HepG2 (cell line): ENCODE measurements at regions not wholly inside any gene's neighbourhood (a gene's known extent, or its start where the extent isn't known, plus 50 kb on each side); places are given as distances from the start of the nearest gene placed in this dataset.

ENCODE experiments used
- AHR ChIP-seq: IDR thresholded peaks from 2 replicates; pipeline ENCODE4 v1.6.1; 2018; ENCODE audit warnings: missing genetic modification reagents, missing compliant biosample characterization
- ARID2 ChIP-seq: sonication (generic); formaldehyde crosslinking; IDR thresholded peaks from 2 replicates; pipeline ENCODE4 v1.8.1; 2022; ENCODE audit warnings: mild to moderate bottlenecking, missing genetic modification reagents, borderline replicate concordance
- SATB2 ChIP-seq: sonication (generic); formaldehyde crosslinking; IDR thresholded peaks from 2 replicates; pipeline ENCODE4 v1.5.0; 2020; ENCODE audit warnings: missing genetic modification reagents
- ZNF737 ChIP-seq: sonication (generic); formaldehyde crosslinking; IDR thresholded peaks from 2 replicates; pipeline ENCODE4 v1.5.0; 2020; ENCODE audit warnings: missing genetic modification reagents, mild to moderate bottlenecking, borderline replicate concordance
- TF ChIP-seq, protein P1 (sequence below), 2 experiments: IDR thresholded peaks; 2 replicates each; pipeline ENCODE4 v1.6.1; 2011 to 2012; ENCODE audit warnings: low read length in 2 of 2, borderline replicate concordance in 1 of 2, low read depth in 1 of 2, mild to moderate bottlenecking in 1 of 2, moderate library complexity in 1 of 2
- TF ChIP-seq, protein P2 (sequence below): sonication (generic); formaldehyde crosslinking; IDR thresholded peaks from 2 replicates; pipeline ENCODE4 v1.5.0; 2020; ENCODE audit warnings: missing genetic modification reagents
- TF ChIP-seq, protein P3 (sequence below): IDR thresholded peaks from 2 replicates; pipeline ENCODE4 v1.4.0; 2020; ENCODE audit warnings: mild to moderate bottlenecking, missing genetic modification reagents
- TF ChIP-seq, protein P4 (sequence below): sonication (generic); formaldehyde crosslinking; IDR thresholded peaks from 2 replicates; pipeline ENCODE4 v1.4.0; 2020; ENCODE audit warnings: missing genetic modification reagents; ENCODE audit errors: not compliant biosample characterization

DNA sequence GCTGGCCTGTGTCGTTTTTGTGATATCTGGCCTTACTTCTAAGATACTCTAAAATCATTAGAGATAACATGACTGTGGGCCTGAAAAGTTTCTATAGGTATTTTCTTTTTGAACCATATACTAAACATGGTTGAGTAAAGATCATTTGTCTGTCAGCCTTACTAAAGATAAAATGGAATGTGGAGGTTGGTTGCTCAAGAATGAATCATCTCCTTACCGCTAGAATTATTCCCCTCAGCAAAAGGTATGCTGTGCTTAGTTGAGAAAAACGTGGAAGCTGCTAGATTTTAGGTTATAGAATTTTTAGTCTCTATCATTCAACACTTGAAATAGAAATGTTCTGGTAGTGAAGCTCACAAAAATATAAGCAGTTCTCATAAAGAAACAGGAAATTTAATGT, 407.3 kb downstream of the AEBP2 start (continued):
- TF ChIP-seq, protein P1, sequence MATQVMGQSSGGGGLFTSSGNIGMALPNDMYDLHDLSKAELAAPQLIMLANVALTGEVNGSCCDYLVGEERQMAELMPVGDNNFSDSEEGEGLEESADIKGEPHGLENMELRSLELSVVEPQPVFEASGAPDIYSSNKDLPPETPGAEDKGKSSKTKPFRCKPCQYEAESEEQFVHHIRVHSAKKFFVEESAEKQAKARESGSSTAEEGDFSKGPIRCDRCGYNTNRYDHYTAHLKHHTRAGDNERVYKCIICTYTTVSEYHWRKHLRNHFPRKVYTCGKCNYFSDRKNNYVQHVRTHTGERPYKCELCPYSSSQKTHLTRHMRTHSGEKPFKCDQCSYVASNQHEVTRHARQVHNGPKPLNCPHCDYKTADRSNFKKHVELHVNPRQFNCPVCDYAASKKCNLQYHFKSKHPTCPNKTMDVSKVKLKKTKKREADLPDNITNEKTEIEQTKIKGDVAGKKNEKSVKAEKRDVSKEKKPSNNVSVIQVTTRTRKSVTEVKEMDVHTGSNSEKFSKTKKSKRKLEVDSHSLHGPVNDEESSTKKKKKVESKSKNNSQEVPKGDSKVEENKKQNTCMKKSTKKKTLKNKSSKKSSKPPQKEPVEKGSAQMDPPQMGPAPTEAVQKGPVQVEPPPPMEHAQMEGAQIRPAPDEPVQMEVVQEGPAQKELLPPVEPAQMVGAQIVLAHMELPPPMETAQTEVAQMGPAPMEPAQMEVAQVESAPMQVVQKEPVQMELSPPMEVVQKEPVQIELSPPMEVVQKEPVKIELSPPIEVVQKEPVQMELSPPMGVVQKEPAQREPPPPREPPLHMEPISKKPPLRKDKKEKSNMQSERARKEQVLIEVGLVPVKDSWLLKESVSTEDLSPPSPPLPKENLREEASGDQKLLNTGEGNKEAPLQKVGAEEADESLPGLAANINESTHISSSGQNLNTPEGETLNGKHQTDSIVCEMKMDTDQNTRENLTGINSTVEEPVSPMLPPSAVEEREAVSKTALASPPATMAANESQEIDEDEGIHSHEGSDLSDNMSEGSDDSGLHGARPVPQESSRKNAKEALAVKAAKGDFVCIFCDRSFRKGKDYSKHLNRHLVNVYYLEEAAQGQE (IDR thresholded peaks at IDR 0.05; ENCODE audit: borderline replicate concordance in 1 of 2, low read depth in 1 of 2, low read length in 2 of 2), result no peak
- no peak for TF ChIP-seq AHR (CRISPR knock-in tag)
- TF ChIP-seq, protein P2, sequence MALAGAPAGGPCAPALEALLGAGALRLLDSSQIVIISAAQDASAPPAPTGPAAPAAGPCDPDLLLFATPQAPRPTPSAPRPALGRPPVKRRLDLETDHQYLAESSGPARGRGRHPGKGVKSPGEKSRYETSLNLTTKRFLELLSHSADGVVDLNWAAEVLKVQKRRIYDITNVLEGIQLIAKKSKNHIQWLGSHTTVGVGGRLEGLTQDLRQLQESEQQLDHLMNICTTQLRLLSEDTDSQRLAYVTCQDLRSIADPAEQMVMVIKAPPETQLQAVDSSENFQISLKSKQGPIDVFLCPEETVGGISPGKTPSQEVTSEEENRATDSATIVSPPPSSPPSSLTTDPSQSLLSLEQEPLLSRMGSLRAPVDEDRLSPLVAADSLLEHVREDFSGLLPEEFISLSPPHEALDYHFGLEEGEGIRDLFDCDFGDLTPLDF (CRISPR knock-in tag), result no peak
- TF ChIP-seq ZNF737, result no peak
- TF ChIP-seq ARID2 (CRISPR knock-in tag), result no peak
- TF ChIP-seq SATB2 (CRISPR knock-in tag), result no peak
- TF ChIP-seq, protein P3, sequence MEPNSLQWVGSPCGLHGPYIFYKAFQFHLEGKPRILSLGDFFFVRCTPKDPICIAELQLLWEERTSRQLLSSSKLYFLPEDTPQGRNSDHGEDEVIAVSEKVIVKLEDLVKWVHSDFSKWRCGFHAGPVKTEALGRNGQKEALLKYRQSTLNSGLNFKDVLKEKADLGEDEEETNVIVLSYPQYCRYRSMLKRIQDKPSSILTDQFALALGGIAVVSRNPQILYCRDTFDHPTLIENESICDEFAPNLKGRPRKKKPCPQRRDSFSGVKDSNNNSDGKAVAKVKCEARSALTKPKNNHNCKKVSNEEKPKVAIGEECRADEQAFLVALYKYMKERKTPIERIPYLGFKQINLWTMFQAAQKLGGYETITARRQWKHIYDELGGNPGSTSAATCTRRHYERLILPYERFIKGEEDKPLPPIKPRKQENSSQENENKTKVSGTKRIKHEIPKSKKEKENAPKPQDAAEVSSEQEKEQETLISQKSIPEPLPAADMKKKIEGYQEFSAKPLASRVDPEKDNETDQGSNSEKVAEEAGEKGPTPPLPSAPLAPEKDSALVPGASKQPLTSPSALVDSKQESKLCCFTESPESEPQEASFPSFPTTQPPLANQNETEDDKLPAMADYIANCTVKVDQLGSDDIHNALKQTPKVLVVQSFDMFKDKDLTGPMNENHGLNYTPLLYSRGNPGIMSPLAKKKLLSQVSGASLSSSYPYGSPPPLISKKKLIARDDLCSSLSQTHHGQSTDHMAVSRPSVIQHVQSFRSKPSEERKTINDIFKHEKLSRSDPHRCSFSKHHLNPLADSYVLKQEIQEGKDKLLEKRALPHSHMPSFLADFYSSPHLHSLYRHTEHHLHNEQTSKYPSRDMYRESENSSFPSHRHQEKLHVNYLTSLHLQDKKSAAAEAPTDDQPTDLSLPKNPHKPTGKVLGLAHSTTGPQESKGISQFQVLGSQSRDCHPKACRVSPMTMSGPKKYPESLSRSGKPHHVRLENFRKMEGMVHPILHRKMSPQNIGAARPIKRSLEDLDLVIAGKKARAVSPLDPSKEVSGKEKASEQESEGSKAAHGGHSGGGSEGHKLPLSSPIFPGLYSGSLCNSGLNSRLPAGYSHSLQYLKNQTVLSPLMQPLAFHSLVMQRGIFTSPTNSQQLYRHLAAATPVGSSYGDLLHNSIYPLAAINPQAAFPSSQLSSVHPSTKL, result no peak
- TF ChIP-seq, protein P4, sequence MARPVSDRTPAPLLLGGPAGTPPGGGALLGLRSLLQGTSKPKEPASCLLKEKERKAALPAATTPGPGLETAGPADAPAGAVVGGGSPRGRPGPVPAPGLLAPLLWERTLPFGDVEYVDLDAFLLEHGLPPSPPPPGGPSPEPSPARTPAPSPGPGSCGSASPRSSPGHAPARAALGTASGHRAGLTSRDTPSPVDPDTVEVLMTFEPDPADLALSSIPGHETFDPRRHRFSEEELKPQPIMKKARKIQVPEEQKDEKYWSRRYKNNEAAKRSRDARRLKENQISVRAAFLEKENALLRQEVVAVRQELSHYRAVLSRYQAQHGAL, result no peak
